AG04450 (cell line): ENCODE measurements at regions not wholly inside any gene's neighbourhood (a gene's known extent, or its start where the extent isn't known, plus 50 kb on each side); places are given as distances from the start of the nearest gene placed in this dataset.

ENCODE experiments used
- CTCF ChIA-PET: fragments of 300-600, 350-600 bp; formaldehyde crosslinking; extraction: SDS; loops from one replicate; lab custom pipeline; 2022; ENCODE audit warnings: antibody characterized with exemption, inconsistent platforms; lab: Charles Lee
- POLR2A ChIA-PET: fragments of 350-600 bp; formaldehyde crosslinking; extraction: SDS; loops from one replicate; lab custom pipeline; 2021; ENCODE audit warnings: antibody characterized with exemption, inconsistent platforms; lab: Yijun Ruan, JAX
- DNase-seq: peaks from one replicate; pipeline ENCODE4 v3.0.0-alpha.2; 2011; ENCODE audit warnings: low read depth, low spot score
- H3K27ac ChIP-seq: one replicate; pipeline ENCODE4 v1.5.1; 2012; ENCODE audit warnings: low read depth, low read length, control low read depth
- H3K27me3 ChIP-seq: one replicate; pipeline ENCODE4 v1.6.0; 2012; ENCODE audit warnings: low read length; ENCODE audit not compliant: control insufficient read depth, insufficient read depth
- H3K4me3 ChIP-seq: 2 replicates; pipeline ENCODE4 v1.5.1; 2011; ENCODE audit warnings: mild to moderate bottlenecking, low read depth, low read length, control low read depth
- H3K9me3 ChIP-seq: 2 replicates; pipeline ENCODE4 v1.5.1; 2012; ENCODE audit warnings: low read length; ENCODE audit not compliant: control insufficient read depth, insufficient read depth
- TF ChIP-seq, protein P1 (sequence below): IDR thresholded peaks from 2 replicates; pipeline ENCODE4 v1.5.1; 2011; ENCODE audit warnings: low read depth, low read length, control low read depth, inconsistent platforms

DNA sequence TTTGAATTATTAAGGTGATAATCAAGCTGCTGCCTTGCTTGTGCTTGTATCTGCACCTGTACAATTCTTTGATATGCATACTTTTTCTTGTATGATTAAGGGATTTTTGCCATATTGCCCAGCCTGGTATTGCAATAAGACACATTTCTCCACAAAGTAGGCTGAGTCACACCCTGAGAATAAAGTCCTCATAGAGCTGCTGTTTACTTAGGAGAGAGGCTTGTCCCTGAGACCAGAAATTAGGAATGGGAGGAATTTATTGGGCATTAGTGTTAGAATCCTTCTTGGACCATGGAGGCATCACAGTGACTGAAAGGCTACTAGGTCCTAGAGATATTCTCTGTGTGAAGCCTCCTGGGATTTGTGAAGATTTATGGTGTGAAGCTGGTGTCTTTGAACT, 506.8 kb upstream of the FBXO33 start:
- no peak overlapping the region for H3K4me3 ChIP-seq
- H3K9me3 ChIP-seq: no peaks in the 10 kb centered on the region
- DNase-seq: no peak
- no peaks in the 10 kb centered on the region for H3K27me3 ChIP-seq
- TF ChIP-seq, protein P1, sequence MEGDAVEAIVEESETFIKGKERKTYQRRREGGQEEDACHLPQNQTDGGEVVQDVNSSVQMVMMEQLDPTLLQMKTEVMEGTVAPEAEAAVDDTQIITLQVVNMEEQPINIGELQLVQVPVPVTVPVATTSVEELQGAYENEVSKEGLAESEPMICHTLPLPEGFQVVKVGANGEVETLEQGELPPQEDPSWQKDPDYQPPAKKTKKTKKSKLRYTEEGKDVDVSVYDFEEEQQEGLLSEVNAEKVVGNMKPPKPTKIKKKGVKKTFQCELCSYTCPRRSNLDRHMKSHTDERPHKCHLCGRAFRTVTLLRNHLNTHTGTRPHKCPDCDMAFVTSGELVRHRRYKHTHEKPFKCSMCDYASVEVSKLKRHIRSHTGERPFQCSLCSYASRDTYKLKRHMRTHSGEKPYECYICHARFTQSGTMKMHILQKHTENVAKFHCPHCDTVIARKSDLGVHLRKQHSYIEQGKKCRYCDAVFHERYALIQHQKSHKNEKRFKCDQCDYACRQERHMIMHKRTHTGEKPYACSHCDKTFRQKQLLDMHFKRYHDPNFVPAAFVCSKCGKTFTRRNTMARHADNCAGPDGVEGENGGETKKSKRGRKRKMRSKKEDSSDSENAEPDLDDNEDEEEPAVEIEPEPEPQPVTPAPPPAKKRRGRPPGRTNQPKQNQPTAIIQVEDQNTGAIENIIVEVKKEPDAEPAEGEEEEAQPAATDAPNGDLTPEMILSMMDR: no peak
- no peak overlapping the region for H3K27ac ChIP-seq
- POLR2A ChIA-PET: no interaction called here
- CTCF ChIA-PET: no interaction called here

- ChIA-PET CTCF (no interaction called here), POLR2A (no interaction called here)
- Histone ChIP-seq H3K4me3 (no peak overlapping the region), H3K27ac (no peak overlapping the region), H3K9me3 (peaks cover 6% of the 10 kb centered on the region; the same call in 1 of the 2 replicates), H3K27me3 (no peaks in the 10 kb centered on the region)
- DNase-seq: no peak
- TF ChIP-seq, protein P1: no peak
Measured at GRCh38 chr14:39912192-39913100, 480.2 kb upstream of the FBXO33 start.

DNA sequence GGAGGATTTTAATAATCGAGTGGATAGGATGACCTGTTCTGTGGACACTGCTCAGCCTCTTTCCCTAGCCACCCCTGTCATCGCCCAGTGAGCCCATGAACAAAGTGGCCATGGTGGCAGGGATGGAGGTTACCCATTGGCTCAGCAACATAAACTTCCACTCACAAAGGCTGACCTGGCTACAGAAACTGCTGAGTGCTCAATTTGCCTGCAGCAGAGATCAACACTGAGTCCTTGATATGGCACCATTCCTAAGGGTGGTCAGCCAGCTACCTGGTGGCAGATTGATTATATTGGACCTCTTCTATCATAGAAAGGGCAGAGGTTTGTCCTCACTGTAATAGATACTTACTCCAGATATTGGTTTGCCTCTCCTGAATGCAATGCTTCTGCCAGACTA, 465.4 kb upstream of the FBXO33 start:
- H3K27me3 ChIP-seq: no peaks in the 10 kb centered on the region
- ChIA-PET CTCF (no interaction called here), POLR2A (no interaction called here)
- no peak overlapping the region for H3K27ac ChIP-seq
- DNase-seq: no peak
- no peak overlapping the region for H3K4me3 ChIP-seq
- TF ChIP-seq, protein P1: no peak
- peaks cover 12% of the 10 kb centered on the region for H3K9me3 ChIP-seq

GRCh38 chr14:39890026-39890425, 457.8 kb upstream of the FBXO33 start:
- TF ChIP-seq, protein P1: no peak
- DNase-seq: no peak
- no peaks in the 10 kb centered on the region for H3K27me3 ChIP-seq
- no peak overlapping the region for H3K27ac ChIP-seq
- ChIA-PET POLR2A (no interaction called here), CTCF (no interaction called here)
- peaks cover 18% of the 10 kb centered on the region for H3K9me3 ChIP-seq
- no peak overlapping the region for H3K4me3 ChIP-seq

DNA sequence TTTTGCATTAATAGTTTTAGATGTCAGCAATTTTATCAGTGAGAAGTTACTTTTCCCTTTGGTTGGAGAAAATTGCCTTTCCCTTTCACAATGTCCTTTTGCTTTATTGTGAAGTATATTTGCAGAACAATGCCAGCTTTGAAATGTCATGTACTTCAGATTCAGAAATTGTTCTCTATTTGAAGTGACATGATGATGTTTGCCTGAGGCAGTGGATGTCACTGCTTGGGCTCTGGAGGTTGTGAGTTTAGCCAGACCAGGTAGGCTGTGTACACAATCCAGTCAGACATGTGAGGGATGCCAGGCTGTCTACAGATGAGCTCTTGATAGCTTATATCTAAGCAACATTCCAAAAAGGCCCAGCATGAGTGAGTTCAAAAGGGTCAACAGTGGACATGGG, 451.9 kb upstream of the FBXO33 start:
- H3K4me3 ChIP-seq: no peak overlapping the region
- CTCF ChIA-PET: no interaction called here
- DNase-seq: no peak
- H3K27me3 ChIP-seq: no peaks in the 10 kb centered on the region
- peaks cover 25% of the 10 kb centered on the region for H3K9me3 ChIP-seq
- H3K27ac ChIP-seq: no peak overlapping the region
- TF ChIP-seq, protein P1: no peak
- POLR2A ChIA-PET: no interaction called here
